Prostate gland (tissue), 2 donors: ENCODE measurements at regions not wholly inside any gene's neighbourhood (a gene's known extent, or its start where the extent isn't known, plus 50 kb on each side); places are given as distances from the start of the nearest gene placed in this dataset.

Experiments
- DNase-seq: peaks from one replicate; pipeline ENCODE4 v3.0.0-alpha.2; 2019; ENCODE audit warnings: low spot score
- H3K27ac ChIP-seq, 2 donors: fragments of 200-600 bp; sonication (generic); 2 replicates each; pipeline ENCODE4 v1.5.1; 2017 to 2019
- H3K27me3 ChIP-seq: fragments of 200-600 bp; sonication (generic); replicated peaks from 2 replicates; pipeline ENCODE4 v1.5.1; 2019; ENCODE audit not compliant: insufficient read depth
- H3K36me3 ChIP-seq, 2 donors: fragments of 200-600 bp; sonication (generic); 1 replicate in 1 of 2; 2 replicates in 1 of 2; pipeline versions ENCODE4 v1.5.1 to v1.8.1; 2017 to 2019
- H3K4me1 ChIP-seq: fragments of 200-600 bp; sonication (generic); replicated peaks from 2 replicates; pipeline ENCODE4 v1.5.1; 2019
- H3K4me3 ChIP-seq, 2 donors: fragments of 200-600 bp; sonication (generic); 2 replicates each; pipeline ENCODE4 v1.5.1; 2017 to 2019
- H3K9me3 ChIP-seq: fragments of 200-600 bp; sonication (generic); 2 replicates; pipeline ENCODE4 v1.5.1; 2017
- CTCF ChIP-seq, 4 experiments: fragments of 200-600 bp in 2 of 4; fragments of 450-650 bp in 2 of 4; sonication (generic) in 2 of 4; IDR thresholded peaks; 1 replicate in 3 of 4; 2 replicates in 1 of 4; pipeline ENCODE4 v1.5.1; 2016 to 2019; ENCODE audit warnings: antibody characterized with exemption in 4 of 4, mild to moderate bottlenecking in 2 of 4, moderate library complexity in 2 of 4
- POLR2A ChIP-seq: fragments of 450-650 bp; IDR thresholded peaks from one replicate; pipeline ENCODE4 v1.6.1; 2016; ENCODE audit warnings: antibody characterized with exemption, mild to moderate bottlenecking
- POLR2AphosphoS5 ChIP-seq: sonication (generic); formaldehyde crosslinking; IDR thresholded peaks from one replicate; pipeline ENCODE4 v1.6.1; 2017; ENCODE audit warnings: antibody characterized with exemption
- WGBS: methylation state at CpG from one replicate; pipeline ENCODE4 v1.1.5; 2018; 5-methylcytosine and 5-hydroxymethylcytosine counted together
- intact Hi-C: fragments of 100-400 bp; cut with DNase I; formaldehyde crosslinking; loops from one replicate; pipeline ENCODE4 v1.14.2; 2022
- small RNA-seq, 2 donors: library from RNA; depleted of rRNA; stranded (forward); fragments of <200 nt; gene quantifications; one replicate each; pipeline ENCODE3, GENCODE V24; 2016

- intact Hi-C loops, result no loop called here
- 3% methylated on average over 3 of the region's 3 CpGs for whole genome bisulfite sequencing
Observed at GRCh38 chrX:96244955-96245354, 439.7 kb upstream of the DIAPH2 start.

GRCh38 chrX:96246436-96246835 lies 438.2 kb upstream of the DIAPH2 start:
- H3K4me3 ChIP-seq, result no peak overlapping the region
- intact Hi-C loops, result no loop called here
- H3K36me3 ChIP-seq, result no peaks in the 10 kb centered on the region
- DNase-seq, result no peak
- H3K27ac ChIP-seq, result no peak overlapping the region
- no peaks in the 10 kb centered on the region for H3K9me3 ChIP-seq
- H3K27me3 ChIP-seq, result no peaks in the 10 kb centered on the region
- H3K4me1 ChIP-seq, result no peaks in the 10 kb centered on the region
- TF ChIP-seq POLR2A (no peak), CTCF (IDR thresholded peaks at IDR 0.05) (no peak), POLR2AphosphoS5 (no peak)

More at GRCh38 chrX:96244955-96245354, 439.7 kb upstream of the DIAPH2 start:
- DNase-seq, result no peak
- no peak overlapping the region for H3K27ac ChIP-seq
- H3K9me3 ChIP-seq, result no peaks in the 10 kb centered on the region
- no peaks in the 10 kb centered on the region for H3K27me3 ChIP-seq
- no peak for TF ChIP-seq CTCF (IDR thresholded peaks at IDR 0.05)
- no peaks in the 10 kb centered on the region for H3K36me3 ChIP-seq
- H3K4me1 ChIP-seq, result no peaks in the 10 kb centered on the region
- no peak overlapping the region for H3K4me3 ChIP-seq

Small RNA genes lying in the stretch of these regions (small RNA-seq; reads per million reads assigned to genes)
- gene AL022161.1, result 0 reads per million in 2 donors
- gene RN7SL379P, result 0 reads per million in 2 donors
- 0 reads per million in 2 donors for gene RNA5SP510
- gene RPS29P28, result 0 reads per million in 2 donors
